Liver (tissue), 8 donors: ENCODE measurements at regions not wholly inside any gene's neighbourhood (a gene's known extent, or its start where the extent isn't known, plus 50 kb on each side); places are given as distances from the start of the nearest gene placed in this dataset.

Source experiments
- DNase-seq: peaks from one replicate; pipeline ENCODE4 v3.0.0-alpha.2; 2017; ENCODE audit warnings: low spot score
- H3K27ac ChIP-seq, 2 donors: one replicate each; pipeline ENCODE4 v1.7.0; 2013; ENCODE audit warnings: inconsistent platforms in 2 of 2, low read length in 2 of 2, control low read depth in 1 of 2, low read depth in 1 of 2, mild to moderate bottlenecking in 1 of 2
- H3K27me3 ChIP-seq, 4 donors: one replicate each; pipeline versions ENCODE4 v1.6.1 to v1.7.0; 2013; ENCODE audit warnings: low read length in 3 of 4, inconsistent platforms in 1 of 4, mild to moderate bottlenecking in 1 of 4, moderate library complexity in 1 of 4; ENCODE audit not compliant: control insufficient read depth in 4 of 4, insufficient read depth in 4 of 4
- H3K36me3 ChIP-seq, 4 donors: one replicate each; pipeline versions ENCODE4 v1.6.1 to v1.7.0; 2013; ENCODE audit warnings: low read length in 3 of 4, mild to moderate bottlenecking in 3 of 4, low read depth in 1 of 4, moderate library complexity in 1 of 4; ENCODE audit not compliant: control insufficient read depth in 4 of 4, insufficient read depth in 3 of 4
- H3K4me1 ChIP-seq, 4 donors: one replicate each; pipeline versions ENCODE4 v1.6.1 to v1.7.0; 2013; ENCODE audit warnings: low read length in 3 of 4, mild to moderate bottlenecking in 3 of 4, moderate library complexity in 1 of 4; ENCODE audit not compliant: control insufficient read depth in 4 of 4, insufficient read depth in 4 of 4
- H3K4me3 ChIP-seq, 3 donors: one replicate each; pipeline versions ENCODE4 v1.6.1 to v1.7.0; 2013; ENCODE audit warnings: low read length in 3 of 3, control low read depth in 1 of 3, low read depth in 1 of 3, mild to moderate bottlenecking in 1 of 3
- H3K9ac ChIP-seq, 2 donors: one replicate each; pipeline ENCODE4 v1.7.0; 2013; ENCODE audit warnings: low read length in 2 of 2, mild to moderate bottlenecking in 2 of 2, moderate library complexity in 2 of 2, control low read depth in 1 of 2, low read depth in 1 of 2
- H3K9me3 ChIP-seq, 4 donors: one replicate each; pipeline versions ENCODE4 v1.6.1 to v1.7.0; 2013; ENCODE audit warnings: low read length in 3 of 4; ENCODE audit not compliant: control insufficient read depth in 4 of 4
- FOXA1 ChIP-seq: IDR thresholded peaks from 2 replicates; pipeline ENCODE4 v1.6.1; 2016; ENCODE audit warnings: antibody characterized with exemption
- FOXA2 ChIP-seq: IDR thresholded peaks from 2 replicates; pipeline ENCODE4 v1.6.1; 2016; ENCODE audit warnings: antibody characterized with exemption
- GABPA ChIP-seq, 2 donors: IDR thresholded peaks in 1 of 2; conservative IDR thresholded peaks in 1 of 2; 2 replicates each; pipeline ENCODE4 v1.6.1; 2016; ENCODE audit warnings: antibody characterized with exemption in 2 of 2, mild to moderate bottlenecking in 1 of 2, moderate library complexity in 1 of 2
- NR2F2 ChIP-seq: IDR thresholded peaks from 2 replicates; pipeline ENCODE4 v1.6.1; 2016; ENCODE audit warnings: antibody characterized with exemption
- RAD21 ChIP-seq, 2 donors: IDR thresholded peaks; 2 replicates each; pipeline ENCODE4 v1.6.1; 2016; ENCODE audit warnings: antibody characterized with exemption in 2 of 2, mild to moderate bottlenecking in 2 of 2
- REST ChIP-seq: IDR thresholded peaks from 2 replicates; pipeline ENCODE4 v1.6.1; 2016; ENCODE audit warnings: antibody characterized with exemption, mild to moderate bottlenecking
- RXRA ChIP-seq, 2 donors: IDR thresholded peaks; 2 replicates each; pipeline ENCODE4 v1.6.1; 2017 to 2018; ENCODE audit warnings: antibody characterized with exemption in 2 of 2, mild to moderate bottlenecking in 1 of 2
- SP1 ChIP-seq: IDR thresholded peaks from 2 replicates; pipeline ENCODE4 v1.6.1; 2018; ENCODE audit warnings: antibody characterized with exemption, mild to moderate bottlenecking
- TAF1 ChIP-seq: conservative IDR thresholded peaks from 2 replicates; pipeline ENCODE4 v1.6.1; 2016; ENCODE audit warnings: antibody characterized with exemption, mild to moderate bottlenecking
- ZBTB33 ChIP-seq: IDR thresholded peaks from 2 replicates; pipeline ENCODE4 v1.6.1; 2016; ENCODE audit warnings: antibody characterized with exemption
- WGBS: extraction: QIAGEN DNeasy Blood & Tissue Kit; methylation state at CpG from one replicate; pipeline ENCODE4 v1.1.7; 2013; 5-methylcytosine and 5-hydroxymethylcytosine counted together
- TF ChIP-seq, protein P1 (sequence below): fragments of 150-350 bp; IDR thresholded peaks from 2 replicates; pipeline ENCODE4 v1.5.1; 2017; ENCODE audit warnings: improper control_type of control experiment, low read depth, low read length; ENCODE audit not compliant: missing input control
- TF ChIP-seq, protein P2 (sequence below): IDR thresholded peaks from 2 replicates; pipeline ENCODE4 v1.6.1; 2016; ENCODE audit warnings: antibody characterized with exemption
- donor health status: healthy.
- donor health status: healthy.
- donor health status: healthy.
- donor health status: healthy.
- donor health status: healthy.

DNA sequence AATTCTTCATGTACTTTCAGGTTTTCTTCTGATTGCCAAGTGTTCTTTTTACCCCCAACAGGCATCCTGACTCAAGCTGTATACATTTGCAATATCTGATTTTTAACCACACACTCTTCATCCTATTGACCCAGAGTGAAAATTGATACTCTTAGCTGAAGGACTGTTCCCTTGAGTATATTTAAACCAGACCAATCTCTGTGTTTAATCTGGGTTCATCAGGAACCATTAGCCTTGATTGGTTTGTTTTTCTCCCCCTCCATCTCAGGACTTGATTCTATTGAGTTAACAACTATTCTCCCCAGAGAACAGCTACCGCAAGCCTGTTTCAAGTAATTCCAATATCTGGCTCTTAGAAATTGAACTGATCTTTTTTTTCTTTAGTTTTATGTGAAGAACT, 222.3 kb upstream of the NOVA1 start:
- Histone ChIP-seq H3K4me3 (no peak overlapping the region), H3K9me3 (no peaks in the 10 kb centered on the region), H3K27ac (no peak overlapping the region), H3K9ac (no peak overlapping the region), H3K27me3 (no peaks in the 10 kb centered on the region), H3K4me1 (no peaks in the 10 kb centered on the region), H3K36me3 (no peaks in the 10 kb centered on the region)
- 79% methylated on average over 1 of the region's 1 CpG for WGBS
- DNase-seq, result no peak
- TF ChIP-seq REST, result no peak
- no peak for TF ChIP-seq TAF1
- TF ChIP-seq FOXA1, result no peak
- TF ChIP-seq RXRA (IDR thresholded peaks at IDR 0.05), result no peak
- TF ChIP-seq, protein P1, sequence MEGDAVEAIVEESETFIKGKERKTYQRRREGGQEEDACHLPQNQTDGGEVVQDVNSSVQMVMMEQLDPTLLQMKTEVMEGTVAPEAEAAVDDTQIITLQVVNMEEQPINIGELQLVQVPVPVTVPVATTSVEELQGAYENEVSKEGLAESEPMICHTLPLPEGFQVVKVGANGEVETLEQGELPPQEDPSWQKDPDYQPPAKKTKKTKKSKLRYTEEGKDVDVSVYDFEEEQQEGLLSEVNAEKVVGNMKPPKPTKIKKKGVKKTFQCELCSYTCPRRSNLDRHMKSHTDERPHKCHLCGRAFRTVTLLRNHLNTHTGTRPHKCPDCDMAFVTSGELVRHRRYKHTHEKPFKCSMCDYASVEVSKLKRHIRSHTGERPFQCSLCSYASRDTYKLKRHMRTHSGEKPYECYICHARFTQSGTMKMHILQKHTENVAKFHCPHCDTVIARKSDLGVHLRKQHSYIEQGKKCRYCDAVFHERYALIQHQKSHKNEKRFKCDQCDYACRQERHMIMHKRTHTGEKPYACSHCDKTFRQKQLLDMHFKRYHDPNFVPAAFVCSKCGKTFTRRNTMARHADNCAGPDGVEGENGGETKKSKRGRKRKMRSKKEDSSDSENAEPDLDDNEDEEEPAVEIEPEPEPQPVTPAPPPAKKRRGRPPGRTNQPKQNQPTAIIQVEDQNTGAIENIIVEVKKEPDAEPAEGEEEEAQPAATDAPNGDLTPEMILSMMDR, result no peak
- TF ChIP-seq, protein P2, sequence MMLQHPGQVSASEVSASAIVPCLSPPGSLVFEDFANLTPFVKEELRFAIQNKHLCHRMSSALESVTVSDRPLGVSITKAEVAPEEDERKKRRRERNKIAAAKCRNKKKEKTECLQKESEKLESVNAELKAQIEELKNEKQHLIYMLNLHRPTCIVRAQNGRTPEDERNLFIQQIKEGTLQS, result no peak

- Histone ChIP-seq H3K27me3 (no peaks in the 10 kb centered on the region), H3K4me3 (no peak overlapping the region), H3K36me3 (no peaks in the 10 kb centered on the region), H3K4me1 (no peaks in the 10 kb centered on the region), H3K27ac (no peak overlapping the region), H3K9ac (no peak overlapping the region), H3K9me3 (no peaks in the 10 kb centered on the region)
- 82% methylated on average over 4 of the region's 4 CpGs for WGBS
- DNase-seq, result no peak
- TF ChIP-seq REST, result no peak
- no peak for TF ChIP-seq RAD21 (IDR thresholded peaks at IDR 0.05)
- TF ChIP-seq GABPA (IDR thresholded peaks at IDR 0.05 in 1 of 2, conservative IDR thresholded peaks at IDR 0.05 in 1 of 2), result no peak
- no peak for TF ChIP-seq ZBTB33
- no peak for TF ChIP-seq SP1
- TF ChIP-seq FOXA1, result no peak
- no peak for TF ChIP-seq FOXA2
- TF ChIP-seq NR2F2, result no peak
Measured at GRCh38 chr14:26820572-26820971, 222.7 kb upstream of the NOVA1 start.
